ENCODE measurements at regions not wholly inside any gene's neighbourhood (a gene's known extent, or its start where the extent isn't known, plus 50 kb on each side); places are given as distances from the start of the nearest gene placed in this dataset.

GRCh38 chr10:2791774-2792443, 275.4 kb upstream of the PFKP start:
- 69 to 80% methylated on average over 3 of the region's 3 CpGs for WGBS, 2 donors
- H3K4me1 ChIP-seq = no peaks in the 10 kb centered on the region
- H3K27me3 ChIP-seq = no peaks in the 10 kb centered on the region
- H3K4me3 ChIP-seq = no peak overlapping the region
- no peaks in the 10 kb centered on the region for H3K36me3 ChIP-seq
- TF ChIP-seq CTCF (IDR thresholded peaks at IDR 0.05) = no peak
- TF ChIP-seq EP300 (IDR thresholded peaks at IDR 0.05) = no peak
- TF ChIP-seq POLR2A (IDR thresholded peaks at IDR 0.05) = no peak
- no peak for TF ChIP-seq POLR2AphosphoS5 (IDR thresholded peaks at IDR 0.05)
- H3K27ac ChIP-seq = no peak overlapping the region
- no peak for DNase-seq
- peaks cover 0 to 3% (median 0%) of the 10 kb centered on the region in 4 donors for H3K9me3 ChIP-seq
- intact Hi-C loops (cut with DNase I) = no loop called here

- Histone ChIP-seq H3K4me3 (no peak overlapping the region), H3K9me3 (peaks cover 0 to 3% (median 0%) of the 10 kb centered on the region in 4 donors), H3K4me1 (no peaks in the 10 kb centered on the region), H3K27me3 (no peaks in the 10 kb centered on the region), H3K36me3 (no peaks in the 10 kb centered on the region), H3K27ac (no peak overlapping the region)
- intact Hi-C loops (cut with DNase I) = no loop called here
- no peak for TF ChIP-seq POLR2AphosphoS5 (IDR thresholded peaks at IDR 0.05)
- TF ChIP-seq POLR2A (IDR thresholded peaks at IDR 0.05) = no peak
- no peak for TF ChIP-seq CTCF (IDR thresholded peaks at IDR 0.05)
- no peak for TF ChIP-seq EP300 (IDR thresholded peaks at IDR 0.05)
- 90 to 91% methylated on average over 15 of the region's 15 CpGs for WGBS, 2 donors
- DNase-seq = no peak
These were observed 276.8 kb upstream of the PFKP start for GRCh38 chr10:2790396-2791188.

- no peaks in the 10 kb centered on the region for H3K4me1 ChIP-seq
- H3K4me3 ChIP-seq = no peak overlapping the region
- TF ChIP-seq POLR2AphosphoS5 (IDR thresholded peaks at IDR 0.05) (no peak), CTCF (IDR thresholded peaks at IDR 0.05) (no peak), EP300 (IDR thresholded peaks at IDR 0.05) (no peak), POLR2A (IDR thresholded peaks at IDR 0.05) (no peak)
- H3K27me3 ChIP-seq = peaks cover 0 to 5% (median 0%) of the 10 kb centered on the region in 3 donors
- intact Hi-C loops (cut with DNase I) = no loop called here
- H3K36me3 ChIP-seq = no peaks in the 10 kb centered on the region
- 84 to 86% methylated on average over 5 of the region's 5 CpGs for WGBS, 2 donors
- H3K9me3 ChIP-seq = no peaks in the 10 kb centered on the region
- DNase-seq = no peak
- H3K27ac ChIP-seq = no peak overlapping the region
These were observed 281.1 kb upstream of the PFKP start for GRCh38 chr10:2786251-2786650.

- no peaks in the 10 kb centered on the region for H3K4me1 ChIP-seq
- TF ChIP-seq EP300 (IDR thresholded peaks at IDR 0.05) = no peak
- no peak for TF ChIP-seq CTCF (IDR thresholded peaks at IDR 0.05)
- no peak for TF ChIP-seq POLR2AphosphoS5 (IDR thresholded peaks at IDR 0.05)
- TF ChIP-seq POLR2A (IDR thresholded peaks at IDR 0.05) = no peak
- H3K27ac ChIP-seq = no peak overlapping the region
- H3K9me3 ChIP-seq = no peaks in the 10 kb centered on the region
- 92 to 95% methylated on average over 7 of the region's 7 CpGs for WGBS, 2 donors
- intact Hi-C loops (cut with DNase I) = no loop called here
- H3K36me3 ChIP-seq = no peaks in the 10 kb centered on the region
- H3K27me3 ChIP-seq = peaks cover 0 to 6% (median 0%) of the 10 kb centered on the region in 3 donors
- H3K4me3 ChIP-seq = no peak overlapping the region
- DNase-seq = no peak
These were observed 282.6 kb upstream of the PFKP start for GRCh38 chr10:2784766-2785165.

All from sigmoid colon (tissue), 6 donors.